Erythroblast (primary cell): ENCODE measurements at regions not wholly inside any gene's neighbourhood (a gene's known extent, or its start where the extent isn't known, plus 50 kb on each side); places are given as distances from the start of the nearest gene placed in this dataset.

ENCODE experiments used
- GATA1 ChIP-seq: IDR thresholded peaks from 2 replicates; pipeline ENCODE4 v1.6.1; 2011; ENCODE audit warnings: low read depth, mild to moderate bottlenecking, control low read depth, low read length, moderate library complexity
- POLR2A ChIP-seq: IDR thresholded peaks from 2 replicates; pipeline ENCODE4 v1.6.1; 2011; ENCODE audit warnings: mild to moderate bottlenecking, low read length

GRCh38 chr2:239781454-239781853, 243.7 kb downstream of the NDUFA10 start:
- TF ChIP-seq POLR2A, result no peak
- TF ChIP-seq GATA1, result no peak
